ENCODE measurements at regions not wholly inside any gene's neighbourhood (a gene's known extent, or its start where the extent isn't known, plus 50 kb on each side); places are given as distances from the start of the nearest gene placed in this dataset.

- TF ChIP-seq, protein P1, sequence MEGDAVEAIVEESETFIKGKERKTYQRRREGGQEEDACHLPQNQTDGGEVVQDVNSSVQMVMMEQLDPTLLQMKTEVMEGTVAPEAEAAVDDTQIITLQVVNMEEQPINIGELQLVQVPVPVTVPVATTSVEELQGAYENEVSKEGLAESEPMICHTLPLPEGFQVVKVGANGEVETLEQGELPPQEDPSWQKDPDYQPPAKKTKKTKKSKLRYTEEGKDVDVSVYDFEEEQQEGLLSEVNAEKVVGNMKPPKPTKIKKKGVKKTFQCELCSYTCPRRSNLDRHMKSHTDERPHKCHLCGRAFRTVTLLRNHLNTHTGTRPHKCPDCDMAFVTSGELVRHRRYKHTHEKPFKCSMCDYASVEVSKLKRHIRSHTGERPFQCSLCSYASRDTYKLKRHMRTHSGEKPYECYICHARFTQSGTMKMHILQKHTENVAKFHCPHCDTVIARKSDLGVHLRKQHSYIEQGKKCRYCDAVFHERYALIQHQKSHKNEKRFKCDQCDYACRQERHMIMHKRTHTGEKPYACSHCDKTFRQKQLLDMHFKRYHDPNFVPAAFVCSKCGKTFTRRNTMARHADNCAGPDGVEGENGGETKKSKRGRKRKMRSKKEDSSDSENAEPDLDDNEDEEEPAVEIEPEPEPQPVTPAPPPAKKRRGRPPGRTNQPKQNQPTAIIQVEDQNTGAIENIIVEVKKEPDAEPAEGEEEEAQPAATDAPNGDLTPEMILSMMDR (IDR thresholded peaks at IDR 0.05), result no peak
- TF ChIP-seq POLR2A (IDR thresholded peaks at IDR 0.05) (no peak), POLR2AphosphoS5 (IDR thresholded peaks at IDR 0.05; ENCODE audit: insufficient read depth in 1 of 2, low read depth in 1 of 2) (no peak)
Measured at GRCh38 chr18:64233851-64234250, 85.0 kb upstream of the LINC00305 start.
